Tongue (tissue), 1 donor: ENCODE measurements at regions not wholly inside any gene's neighbourhood (a gene's known extent, or its start where the extent isn't known, plus 50 kb on each side); places are given as distances from the start of the nearest gene placed in this dataset.

Source experiments
- DNase-seq: peaks from one replicate; pipeline ENCODE4 v3.0.0-alpha.2; 2015

DNA sequence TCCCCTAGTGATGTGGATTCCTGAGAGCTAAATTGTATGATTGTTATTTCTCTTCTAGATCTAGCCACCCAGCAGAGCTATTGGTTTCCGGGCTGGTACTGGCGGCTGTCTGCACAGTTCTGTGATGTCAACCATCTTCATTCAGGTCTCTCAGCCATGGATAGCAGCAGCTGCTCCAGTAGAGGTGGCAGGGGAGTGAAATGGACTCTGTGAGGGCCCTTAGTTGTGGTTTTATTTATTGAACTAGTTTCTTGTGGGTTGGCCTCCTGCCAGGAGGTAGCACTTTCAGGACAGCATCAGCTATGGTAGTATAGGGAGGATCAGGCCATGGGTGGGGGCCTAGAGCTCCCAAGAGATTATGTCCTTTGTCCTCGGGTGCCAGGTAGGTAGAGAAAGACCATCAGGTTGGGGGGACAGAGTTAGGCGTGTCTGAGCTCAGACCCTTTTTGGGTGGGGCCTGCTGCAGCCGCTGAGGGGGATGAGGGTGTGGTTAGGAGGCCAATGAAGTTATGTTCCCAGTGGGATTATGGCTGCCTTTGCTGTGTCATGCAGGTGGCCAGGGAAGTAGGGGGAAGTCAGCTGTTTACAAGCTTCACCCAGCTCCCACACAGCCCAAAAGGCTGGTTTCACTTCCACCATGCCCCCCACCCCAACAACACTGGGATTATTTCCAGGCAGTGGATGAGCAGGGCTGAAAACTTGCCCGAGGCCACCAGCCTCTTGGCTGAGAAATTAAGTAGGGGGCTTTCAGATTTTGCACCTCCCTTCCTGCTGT, 55.1 kb upstream of the RGS4 start:
- no peak for DNase-seq

DNA sequence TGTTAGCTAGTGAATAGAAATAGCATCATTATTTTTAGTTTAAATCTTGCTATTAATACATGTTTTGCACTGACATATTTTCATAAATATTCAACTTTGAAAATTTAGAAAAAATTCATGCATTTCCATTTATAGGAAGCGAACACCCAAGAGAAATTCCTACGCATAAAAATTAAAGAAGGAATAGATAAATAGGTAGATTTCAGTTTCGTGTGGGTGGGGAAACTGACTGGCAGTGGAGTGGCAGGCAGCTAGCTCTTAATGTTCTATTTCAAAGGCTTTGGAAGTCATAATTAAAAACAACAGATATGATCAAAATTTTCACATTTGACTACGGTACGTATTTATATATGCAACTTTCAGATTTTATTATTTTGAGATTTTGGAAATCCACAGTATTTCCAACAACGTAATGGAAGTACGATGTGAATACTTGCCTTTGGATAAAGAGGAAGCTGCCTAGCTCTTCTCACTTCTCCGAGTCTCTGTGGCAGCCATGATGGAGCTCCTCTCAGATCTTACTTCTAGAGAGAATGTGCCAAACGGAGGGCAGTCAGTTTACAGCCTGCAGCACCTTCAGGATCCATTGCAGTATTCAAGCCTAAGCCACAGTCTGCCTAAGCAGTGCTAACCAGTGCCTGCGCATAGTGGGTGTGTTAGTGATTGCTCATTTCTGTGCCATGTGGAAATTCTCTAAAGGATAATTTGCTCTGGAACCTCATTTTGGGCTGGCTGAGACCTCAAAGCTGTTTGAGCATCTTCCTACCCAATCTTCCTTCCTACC, 62.9 kb upstream of the RGS4 start:
- DNase-seq: no peak

DNA sequence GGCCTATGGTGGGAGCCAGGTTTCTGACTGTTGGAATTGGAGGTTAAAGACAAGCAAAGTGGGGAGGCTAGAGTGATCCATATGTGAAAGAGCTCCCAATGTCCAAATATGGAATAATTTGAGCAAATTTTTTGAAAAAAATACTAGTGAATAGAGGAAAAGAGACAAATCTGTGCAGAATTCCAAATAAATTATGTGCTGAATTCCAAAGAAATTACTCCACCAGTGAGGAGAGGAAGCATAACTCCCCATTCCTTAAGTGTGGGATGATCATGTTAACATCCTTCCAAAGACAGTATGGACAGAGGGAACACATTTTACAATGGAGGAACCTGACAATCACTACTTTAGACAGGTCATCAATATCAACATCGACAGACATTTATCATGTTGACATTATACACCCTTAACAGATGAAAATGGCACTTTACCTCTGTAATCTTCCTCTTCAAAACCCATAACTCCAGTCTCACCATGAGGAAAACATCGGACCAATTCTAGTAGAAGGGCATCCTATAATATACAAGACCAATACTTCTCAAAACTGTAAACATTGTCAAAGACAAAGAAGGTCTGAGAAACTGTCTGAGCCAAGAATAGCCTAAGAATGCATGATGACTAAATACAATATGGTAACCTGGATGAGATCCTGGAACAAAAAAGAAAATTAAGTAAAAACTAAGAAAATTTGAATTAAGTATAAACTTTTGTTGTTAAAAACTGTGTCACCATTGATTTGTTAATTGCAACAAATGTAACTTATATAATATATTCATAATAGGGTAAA, 71.5 kb upstream of the RGS4 start:
- no peak for DNase-seq

DNA sequence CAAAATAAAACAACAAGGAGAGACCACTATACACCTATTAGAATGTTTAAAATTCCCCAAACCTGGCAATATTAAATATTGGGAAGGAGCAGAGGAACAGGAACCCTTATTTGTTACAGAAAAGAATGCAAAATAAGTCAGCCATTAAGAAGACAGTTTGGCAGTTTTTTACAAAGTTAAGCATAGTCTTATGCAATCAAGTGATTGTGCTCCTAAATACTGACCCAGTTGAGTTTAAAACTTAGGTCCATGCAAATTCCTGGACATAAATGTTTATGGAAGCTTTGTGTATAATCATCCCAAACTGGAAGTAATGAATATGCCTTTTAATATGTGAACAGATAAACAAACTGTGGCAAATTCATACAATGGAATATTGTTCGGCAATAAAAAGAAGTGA, 72.9 kb upstream of the RGS4 start:
- no peak for DNase-seq

DNA sequence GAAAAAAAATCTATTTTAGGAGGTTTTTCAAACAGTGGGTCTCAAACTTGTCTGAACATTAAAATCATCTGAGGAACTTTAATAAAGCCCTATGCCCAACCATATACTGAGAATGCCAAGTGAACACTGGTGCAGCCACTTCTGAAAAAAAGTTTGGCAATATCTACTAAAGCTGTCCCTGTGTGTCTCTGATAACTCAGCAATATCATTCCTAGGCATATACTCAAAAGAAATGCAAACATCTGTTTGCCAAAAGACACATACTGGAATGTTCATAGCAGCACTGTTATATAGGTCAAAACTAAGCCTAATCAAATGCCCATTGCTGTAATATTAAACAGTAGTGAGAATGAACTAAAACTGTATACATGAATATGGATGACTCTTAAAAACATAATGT, 74.2 kb upstream of the RGS4 start:
- DNase-seq: no peak

DNA sequence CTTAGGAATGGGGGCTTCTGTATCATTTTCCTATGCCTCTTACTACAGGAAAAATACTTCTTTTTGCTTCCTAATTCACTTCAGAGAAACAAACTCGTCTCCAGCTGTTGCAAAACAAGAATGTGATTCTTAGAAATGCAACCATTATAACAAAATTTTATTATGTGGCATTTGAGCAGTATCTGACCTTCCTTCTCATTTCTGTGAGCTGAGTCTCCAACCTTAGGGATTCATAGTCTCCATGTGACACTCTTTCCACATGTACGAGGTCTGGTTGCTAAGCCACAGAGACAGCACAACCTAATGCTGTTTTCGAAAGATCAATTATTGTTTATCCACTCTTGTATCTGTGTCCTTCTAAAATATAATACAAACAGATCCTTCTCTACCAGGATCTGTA, 75.3 kb upstream of the RGS4 start:
- DNase-seq: no peak

DNA sequence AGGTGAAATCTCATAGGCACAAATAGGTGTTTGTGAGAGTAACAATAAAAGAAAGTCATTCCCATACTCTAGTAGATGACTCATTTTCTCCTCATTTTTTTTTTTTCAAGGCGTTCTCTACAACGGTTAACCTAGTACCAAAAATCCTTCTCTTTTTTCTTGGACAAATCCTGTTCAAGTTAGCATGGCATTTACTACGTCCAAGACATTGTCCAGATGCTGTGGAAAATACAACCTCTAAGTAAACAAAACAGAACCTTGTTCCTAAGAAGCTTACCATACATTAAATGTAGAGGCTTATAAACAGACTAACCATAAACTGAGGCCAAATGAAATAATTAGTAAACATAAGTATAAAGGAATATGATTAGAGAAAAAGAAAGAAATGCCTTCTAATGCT, 76.2 kb upstream of the RGS4 start:
- DNase-seq: peak; percentile 22

DNA sequence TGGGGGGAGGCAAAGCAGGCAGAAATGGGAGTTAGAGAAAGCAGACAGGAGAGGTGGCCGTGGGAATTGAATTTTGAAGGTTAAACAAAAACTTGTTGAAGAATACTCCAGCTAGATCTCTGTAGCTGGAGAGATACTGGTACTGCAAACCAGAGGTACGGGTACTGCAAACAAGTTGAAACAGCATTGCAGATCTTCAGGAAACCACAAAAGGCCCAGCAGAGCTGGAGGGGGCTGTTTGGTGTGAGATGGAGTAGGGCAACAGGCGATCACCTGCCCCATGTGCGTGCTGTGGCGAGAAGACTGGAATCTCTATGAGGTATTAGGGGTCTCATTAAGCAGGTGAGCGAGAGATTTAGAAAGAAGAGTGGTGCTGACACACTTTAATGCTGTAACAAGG, 77.7 kb upstream of the RGS4 start:
- no peak for DNase-seq

DNA sequence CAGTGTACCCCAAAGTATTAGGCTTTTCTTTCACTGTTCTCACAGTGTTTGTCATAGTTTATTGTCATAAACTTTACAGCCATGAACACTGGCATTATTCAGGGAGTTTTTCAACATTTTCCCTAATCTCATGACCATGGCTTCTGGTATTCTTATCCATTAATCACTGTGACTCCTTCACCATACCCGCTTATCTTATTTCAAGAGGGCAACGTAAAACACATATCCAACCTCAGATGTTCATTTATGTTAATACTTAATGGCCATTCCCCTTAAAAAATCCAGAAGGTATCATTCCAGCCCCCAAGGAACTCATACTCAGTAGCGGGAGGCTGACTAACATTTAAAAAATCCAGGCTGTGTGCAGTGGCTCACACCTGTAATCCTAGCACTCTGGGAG, 78.5 kb upstream of the RGS4 start:
- no peak for DNase-seq

DNA sequence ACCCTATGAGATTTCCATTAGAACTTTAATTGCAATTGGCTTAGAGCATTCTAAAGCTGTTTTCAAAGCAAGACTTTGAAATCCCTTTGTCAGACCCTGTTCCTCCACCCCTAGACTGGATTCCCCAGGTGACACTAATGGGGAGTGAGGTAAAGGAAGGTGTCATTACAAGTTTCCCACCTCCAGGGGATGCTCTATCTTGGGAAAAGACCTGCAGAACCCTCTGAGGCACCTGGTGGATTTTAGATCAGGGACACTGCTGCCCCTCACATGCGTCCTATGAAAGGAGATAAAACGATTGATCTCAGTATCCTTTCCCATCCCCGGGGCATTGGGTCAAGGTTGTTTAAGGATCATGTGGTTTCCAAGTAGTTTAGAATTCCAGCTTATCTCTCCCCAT, 80.3 kb upstream of the RGS4 start:
- no peak for DNase-seq

DNA sequence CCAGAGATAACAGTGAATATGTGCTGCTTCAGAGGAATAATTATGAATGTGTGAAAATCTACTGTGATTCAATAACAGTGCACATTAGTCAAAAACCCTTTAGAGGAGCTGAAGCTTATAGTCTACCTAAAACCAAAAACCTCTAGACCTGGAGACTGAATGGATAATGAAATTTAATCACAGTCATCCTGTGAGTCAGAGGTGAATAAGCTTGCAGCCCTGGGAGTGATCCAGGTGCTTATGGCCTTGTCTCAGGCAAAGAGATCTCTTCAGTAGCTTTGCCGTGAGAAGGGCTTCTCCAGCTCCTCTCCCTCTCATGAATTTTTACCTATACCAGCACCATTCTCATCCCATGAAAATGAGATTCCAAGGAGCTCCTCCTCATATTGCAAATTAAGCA, 81.3 kb upstream of the RGS4 start:
- DNase-seq: no peak

DNA sequence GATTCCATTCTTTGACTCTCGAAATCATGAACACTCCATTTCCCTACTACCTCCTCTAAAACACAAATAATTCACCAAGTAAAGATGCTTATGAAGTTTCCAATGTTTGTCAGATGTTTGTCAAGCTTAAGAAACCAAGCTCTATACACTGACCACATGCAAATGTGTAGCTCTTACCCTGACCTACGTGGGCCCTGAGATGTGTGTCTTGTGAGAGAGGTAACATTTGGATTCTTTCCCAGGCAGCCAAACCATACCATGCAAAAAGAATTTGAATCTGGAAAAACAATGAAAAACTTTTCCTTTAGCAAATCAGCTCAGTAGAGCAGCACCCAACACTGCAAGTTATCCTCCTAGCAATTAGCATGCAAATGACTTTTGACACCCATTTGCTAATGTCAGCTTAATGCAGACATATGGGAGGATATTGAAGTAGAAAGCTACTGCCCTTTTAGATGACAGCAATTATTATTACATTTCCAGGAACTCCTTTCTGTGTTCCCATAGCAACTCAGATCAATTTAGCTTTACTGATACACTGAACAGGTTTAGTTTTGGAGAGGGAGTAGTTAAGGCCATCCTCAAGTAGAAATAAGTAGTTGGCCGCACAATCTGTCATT, 83.2 kb upstream of the RGS4 start:
- DNase-seq: no peak

DNA sequence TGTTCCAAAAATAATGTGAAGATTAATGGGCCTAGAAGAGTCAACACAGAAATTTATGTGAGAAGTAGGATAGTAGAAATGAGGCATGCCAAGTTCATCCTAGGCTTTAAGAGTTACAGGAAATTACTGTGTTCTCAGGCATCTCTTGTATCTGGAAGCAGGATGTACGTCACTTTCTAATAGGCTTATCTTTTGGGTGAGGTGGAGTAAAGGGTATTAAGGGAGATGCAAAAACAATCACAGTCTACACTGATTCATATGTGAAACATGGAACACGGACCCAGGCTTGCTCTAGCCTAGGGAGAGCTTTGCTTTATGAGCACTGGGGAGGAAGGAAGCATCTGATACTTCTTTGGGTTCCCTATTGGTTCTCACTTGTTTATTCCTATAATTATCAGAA, 84.5 kb upstream of the RGS4 start:
- no peak for DNase-seq

DNA sequence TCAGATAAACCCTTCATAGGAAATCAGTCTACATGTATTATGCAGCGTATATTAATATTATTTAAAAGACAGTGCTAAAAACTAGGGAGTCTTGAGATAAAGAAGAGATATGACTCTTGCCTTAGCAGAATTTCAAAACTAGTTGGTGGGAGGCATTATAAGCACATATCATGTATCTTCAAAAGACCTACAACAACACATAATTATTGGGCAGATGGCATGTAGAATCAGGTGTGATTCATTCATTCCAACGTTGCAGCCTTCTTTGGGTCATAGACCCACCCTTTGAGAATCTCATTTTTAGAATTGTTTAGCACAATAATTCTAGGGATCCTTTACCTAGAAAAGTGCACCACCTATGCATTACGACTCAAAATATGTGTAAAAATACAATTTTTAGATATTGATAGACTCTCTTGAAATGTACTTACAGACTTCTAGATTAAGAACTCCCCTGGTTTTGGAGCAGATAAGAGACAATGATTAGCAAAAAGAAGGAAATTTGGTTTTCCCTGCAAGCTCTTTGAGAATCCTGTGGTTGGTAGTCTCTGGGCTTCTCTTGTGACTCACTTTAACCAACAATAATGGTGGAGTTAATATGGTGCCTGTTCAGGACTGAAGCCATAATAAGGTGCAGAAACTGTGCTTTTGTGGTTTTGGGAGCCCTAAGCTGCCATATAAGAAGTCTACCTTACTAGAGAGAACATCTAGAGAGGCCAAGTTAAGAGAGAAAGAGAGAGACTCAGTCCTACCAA, 85.3 kb upstream of the RGS4 start:
- no peak for DNase-seq

DNA sequence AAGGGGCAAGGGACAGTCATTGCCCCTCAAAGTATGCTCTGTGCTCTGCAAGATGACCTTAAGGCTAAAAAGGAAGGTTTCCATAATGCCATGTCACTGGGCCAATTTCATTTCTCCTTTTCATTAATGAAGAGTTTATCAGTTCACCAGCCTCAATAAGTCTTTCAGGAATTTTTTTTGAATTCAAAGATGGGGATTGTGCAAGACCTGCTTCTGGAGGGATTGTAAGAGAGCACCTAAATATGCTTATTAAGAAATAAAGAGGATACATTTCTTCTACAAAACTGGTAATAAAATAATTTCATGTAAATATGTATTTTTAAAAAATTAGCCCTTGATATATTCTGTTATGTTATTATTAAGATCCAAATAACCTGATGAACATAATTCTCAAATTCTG, 86.8 kb upstream of the RGS4 start:
- DNase-seq: no peak

DNA sequence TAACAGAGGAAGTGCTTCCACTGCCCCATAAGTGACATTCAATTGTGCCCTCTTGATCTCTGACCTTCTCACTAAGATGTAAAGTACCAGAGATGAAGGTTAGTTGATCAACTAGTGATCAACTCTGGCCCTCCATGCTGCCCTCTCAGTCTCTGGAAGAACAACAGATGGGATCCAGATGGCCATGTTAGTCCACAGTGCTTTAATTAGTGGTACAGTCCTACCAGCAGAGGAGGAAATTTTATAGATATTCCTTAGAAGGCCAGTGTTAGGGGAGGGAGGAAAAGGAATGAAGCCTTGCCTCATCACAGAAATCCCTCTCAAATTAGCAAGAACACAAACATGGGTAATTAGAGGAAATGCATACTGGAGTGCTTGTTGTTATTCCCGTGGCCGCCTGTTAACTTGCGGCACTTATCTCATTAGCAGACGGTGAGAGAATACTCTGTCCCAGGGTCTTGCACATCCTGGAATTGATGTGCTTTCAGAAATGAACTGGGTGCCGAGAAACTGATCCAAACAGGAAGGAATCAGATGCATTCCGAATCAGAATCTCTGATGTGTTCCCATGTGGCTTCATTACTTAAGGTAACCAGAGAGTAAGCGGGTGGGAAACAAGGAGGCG, 91.1 kb upstream of the RGS4 start:
- no peak for DNase-seq

DNA sequence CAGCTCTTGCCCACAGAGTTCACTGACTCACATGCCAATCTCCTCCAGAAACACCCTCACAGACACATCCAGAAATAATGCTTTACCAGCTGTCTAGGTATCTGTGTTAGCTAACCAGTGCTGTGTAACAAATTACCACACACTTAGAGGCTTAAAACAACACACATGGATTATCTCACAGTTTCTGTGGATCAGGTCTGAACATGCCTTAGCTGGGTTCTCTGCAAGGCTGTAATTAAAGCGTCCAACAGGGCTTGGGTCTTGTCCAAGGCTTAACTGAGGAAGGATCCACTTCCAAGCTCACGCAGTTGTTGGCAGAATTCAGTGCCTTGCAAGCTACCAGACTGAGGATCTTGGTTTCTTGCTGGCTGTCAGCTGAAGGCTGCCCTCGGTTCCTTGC, 92.5 kb upstream of the RGS4 start:
- peak; percentile 5 for DNase-seq

DNA sequence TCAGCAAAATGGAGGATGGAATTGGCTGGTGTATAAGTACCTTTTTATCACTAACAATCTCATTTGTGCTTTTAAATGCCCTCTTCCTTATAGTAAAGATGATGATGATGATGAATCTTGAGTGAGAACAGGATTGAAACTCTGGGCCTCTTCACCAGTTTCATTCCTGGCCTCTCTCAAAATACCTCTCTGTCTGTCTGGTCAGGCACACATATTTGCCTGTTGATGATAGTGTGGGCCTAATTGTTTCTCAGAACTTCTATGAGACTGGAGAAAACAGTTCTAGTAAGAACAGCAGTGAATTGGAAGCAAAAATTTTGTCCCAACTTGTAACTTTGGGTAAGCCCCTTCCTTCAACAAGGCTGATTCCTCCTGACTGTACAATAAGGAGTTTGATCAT, 94.4 kb upstream of the RGS4 start:
- no peak for DNase-seq

DNA sequence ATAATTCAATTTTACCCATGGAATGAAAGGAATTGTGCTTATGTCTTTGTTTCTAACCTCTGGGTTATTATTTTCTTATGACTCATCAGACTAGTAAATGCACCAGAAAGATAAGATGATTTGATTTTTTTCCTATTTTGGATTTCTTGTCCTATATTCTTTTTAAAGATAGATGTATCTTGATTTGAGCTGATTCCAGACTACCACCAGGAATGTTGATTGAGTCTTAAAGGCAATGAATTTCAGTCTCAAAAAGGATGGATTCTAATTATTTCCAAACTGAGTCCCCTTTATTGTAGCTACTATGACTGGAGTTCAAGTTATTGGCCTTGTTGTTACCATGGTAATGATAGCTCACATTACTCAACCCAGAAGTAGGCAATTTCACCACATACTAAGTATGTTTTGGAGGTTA, 95.8 kb upstream of the RGS4 start:
- no peak for DNase-seq

DNA sequence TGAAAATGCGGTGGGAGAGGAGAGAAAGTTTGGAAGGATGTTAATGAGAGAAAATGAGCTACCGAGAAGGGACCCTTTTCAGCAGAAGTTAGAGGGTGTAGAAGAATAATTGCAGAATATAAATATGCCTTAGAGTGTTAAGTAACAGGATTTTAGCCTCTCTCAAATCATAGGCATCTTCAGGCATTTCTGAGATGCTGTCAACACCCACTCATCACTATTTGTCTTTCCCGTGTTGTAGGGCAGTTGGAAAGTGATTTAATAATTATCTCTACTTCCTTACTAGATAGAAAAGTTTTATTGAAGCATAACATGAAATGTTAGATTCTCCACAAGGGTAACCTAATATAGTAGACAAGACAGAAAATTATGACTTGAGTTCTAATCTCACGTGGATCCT, 96.4 kb upstream of the RGS4 start:
- no peak for DNase-seq

DNA sequence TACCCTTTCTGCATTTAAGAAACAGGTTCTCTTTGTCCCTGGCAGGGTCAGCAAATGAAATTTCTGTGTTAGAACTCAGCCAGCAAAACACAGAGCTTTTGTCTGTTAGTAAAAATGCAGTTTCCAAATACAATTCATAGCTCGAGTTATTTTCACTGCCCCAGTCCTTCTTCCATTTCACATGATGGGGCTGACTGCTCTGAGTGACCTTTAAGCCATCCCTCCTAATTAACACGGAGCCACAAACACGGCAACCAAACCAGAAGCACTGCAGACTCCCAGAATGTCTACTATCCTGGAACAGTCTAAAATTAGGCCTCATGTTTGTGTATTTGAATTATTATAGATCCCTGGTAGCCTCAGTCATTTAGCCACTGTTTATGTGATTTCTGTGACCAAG, 99.1 kb upstream of the RGS4 start:
- no peak for DNase-seq

DNA sequence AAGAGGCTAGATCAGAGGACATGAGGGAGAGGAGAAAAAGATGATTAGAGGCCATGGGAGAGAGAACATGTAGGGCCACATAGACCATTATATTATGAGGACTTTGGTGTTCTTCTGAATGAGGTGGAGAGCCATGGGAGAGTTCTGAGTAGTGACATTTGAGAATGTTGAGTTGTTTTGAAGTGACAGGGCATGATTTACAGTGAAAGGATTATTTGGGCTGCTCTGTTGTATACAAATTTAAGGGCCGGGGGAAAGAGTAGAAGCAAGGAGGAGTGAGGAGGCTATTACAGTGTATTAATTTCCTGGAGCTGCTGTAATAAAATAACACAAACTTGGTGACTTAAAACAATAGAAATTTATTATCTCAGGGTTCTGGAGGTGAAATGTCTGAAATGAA, 102.5 kb upstream of the RGS4 start:
- no peak for DNase-seq
